ENCODE measurements at regions not wholly inside any gene's neighbourhood (a gene's known extent, or its start where the extent isn't known, plus 50 kb on each side); places are given as distances from the start of the nearest gene placed in this dataset.

GRCh38 chr12:128052331-128052730, 214.6 kb upstream of the TMEM132C start:
- 75% methylated on average over 8 of the region's 8 CpGs; no CpG with 5 or more reads in 1 of the 2 experiments for whole genome bisulfite sequencing, 2 experiments (ENCODE audit: extremely low coverage in 1 of 2, insufficient coverage in 1 of 2, insufficient read length in 1 of 2, insufficient replicate concordance in 2 of 2, low coverage in 1 of 2, low lambda C conversion rate in 2 of 2, missing lambda C conversion rate in 1 of 2)
- no peak overlapping the region for H3K23ac ChIP-seq (ENCODE audit: insufficient read length)
- POLR2A ChIA-PET (ENCODE audit: partially characterized antibody), result no interaction called here

More at GRCh38 chr12:128052331-128052730, 214.6 kb upstream of the TMEM132C start:
- Histone ChIP-seq H2BK15ac (ENCODE audit: low read length) (no peak overlapping the region), H3K56ac (replicated peaks; ENCODE audit: insufficient read length, low read depth, low read length) (no peak overlapping the region), H2AFZ (ENCODE audit: low read length) (no peak overlapping the region), H2BK120ac (replicated peaks; ENCODE audit: low read depth, low read length) (no peak overlapping the region), H3K4ac (replicated peaks; ENCODE audit: insufficient read length, low read depth, low read length) (no peak overlapping the region), H4K8ac (ENCODE audit: extremely low read depth, insufficient read depth, low read length) (no peak overlapping the region), H2AK5ac (ENCODE audit: low read depth, low read length) (no peak overlapping the region), H2BK5ac (ENCODE audit: low read depth, low read length) (no peak overlapping the region), H3K9me3 (ENCODE audit: insufficient read depth in 2 of 2, low read depth in 1 of 2, low read length in 1 of 2) (no peaks in the 10 kb centered on the region), H3K18ac (ENCODE audit: extremely low read depth, low read length) (no peak overlapping the region), H4K20me1 (replicated peaks in 1 of 2; ENCODE audit: control insufficient read depth in 1 of 2, insufficient read depth in 2 of 2, low read length in 2 of 2) (peaks cover 0 to 4% of the 10 kb centered on the region in 2 experiments), H3K36me3 (ENCODE audit: control insufficient read depth in 2 of 4, insufficient read depth in 4 of 4, low read length in 3 of 4) (no peaks in the 10 kb centered on the region), H2BK20ac (ENCODE audit: low read length) (no peak overlapping the region), H3K27ac (ENCODE audit: low read depth, low read length) (no peak overlapping the region), H3K4me3 (ENCODE audit: extremely low read depth in 1 of 4, insufficient read depth in 2 of 4, low read depth in 3 of 4, low read length in 4 of 4) (no peak overlapping the region), H3K14ac (ENCODE audit: insufficient read length) (no peak overlapping the region), H3K4me2 (ENCODE audit: insufficient read depth in 1 of 2, low read depth in 2 of 2, low read length in 2 of 2) (no peak overlapping the region), H3K27me3 (replicated peaks in 1 of 4; ENCODE audit: control insufficient read depth in 3 of 4, extremely low read depth in 1 of 4, insufficient read depth in 3 of 4, low read length in 3 of 4) (no peaks in the 10 kb centered on the region), H2BK12ac (ENCODE audit: low read depth, low read length) (no peak overlapping the region), H3K79me2 (ENCODE audit: control insufficient read depth in 1 of 2, insufficient read depth in 2 of 2, low read length in 2 of 2) (no peaks in the 10 kb centered on the region), H4K91ac (replicated peaks; ENCODE audit: insufficient read length, low read length) (no peak overlapping the region), H4K5ac (ENCODE audit: insufficient read length, low read depth, low read length) (no peak overlapping the region), H3K4me1 (replicated peaks in 1 of 4; ENCODE audit: control insufficient read depth in 3 of 4, insufficient read depth in 4 of 4, low read length in 3 of 4) (peaks cover 2 to 11% (median 6%) of the 10 kb centered on the region in 4 experiments; a peak in 6 of 7 replicates), H3K23me2 (ENCODE audit: low read depth, low read length) (peaks cover 2% of the 10 kb centered on the region; the same call in 1 of the 2 replicates), H3K9ac (replicated peaks in 1 of 4; ENCODE audit: extremely low read depth in 1 of 4, low read depth in 3 of 4, low read length in 3 of 4) (no peak overlapping the region), H3K79me1 (ENCODE audit: low read depth, low read length) (no peaks in the 10 kb centered on the region)
- CTCF ChIA-PET (ENCODE audit: partially characterized antibody), result interaction anchor here (0.6 to 3.8 kb wide), 2 partner anchors 17 to 47 kb away, joined by 4 to 11 read pairs; no protein-coding TSS in a partner anchor
- TF ChIP-seq TAF7 (optimal IDR thresholded peaks at IDR 0.05; ENCODE audit: borderline replicate concordance, low read depth, low read length) (no peak), CBX8 (IDR thresholded peaks at IDR 0.05; ENCODE audit: borderline replicate concordance, low read depth, low read length) (no peak), RXRA (IDR thresholded peaks at IDR 0.05; ENCODE audit: insufficient read depth, low read depth, low read length) (no peak), HDAC6 (IDR thresholded peaks at IDR 0.05; ENCODE audit: low read depth, low read length) (no peak), BCL11A (IDR thresholded peaks at IDR 0.05; ENCODE audit: low read depth in 2 of 2, low read length in 2 of 2) (no peak), CREB1 (IDR thresholded peaks at IDR 0.05) (no peak), USF2 (IDR thresholded peaks at IDR 0.05; ENCODE audit: low read length) (no peak), ZNF274 (IDR thresholded peaks at IDR 0.05; ENCODE audit: borderline replicate concordance, extremely low read depth, low read length) (no peak), BRCA1 (IDR thresholded peaks at IDR 0.05; ENCODE audit: low read depth, low read length) (no peak), TCF12 (IDR thresholded peaks at IDR 0.05; ENCODE audit: low read depth, low read length) (no peak), NRF1 (IDR thresholded peaks at IDR 0.05; ENCODE audit: low read depth, low read length) (no peak)
- DNase-seq (ENCODE audit: low read depth in 1 of 2, low spot score in 2 of 2) (no peak), FAIRE-seq (no peak)
